ENCODE measurements at regions not wholly inside any gene's neighbourhood (a gene's known extent, or its start where the extent isn't known, plus 50 kb on each side); places are given as distances from the start of the nearest gene placed in this dataset.

DNA sequence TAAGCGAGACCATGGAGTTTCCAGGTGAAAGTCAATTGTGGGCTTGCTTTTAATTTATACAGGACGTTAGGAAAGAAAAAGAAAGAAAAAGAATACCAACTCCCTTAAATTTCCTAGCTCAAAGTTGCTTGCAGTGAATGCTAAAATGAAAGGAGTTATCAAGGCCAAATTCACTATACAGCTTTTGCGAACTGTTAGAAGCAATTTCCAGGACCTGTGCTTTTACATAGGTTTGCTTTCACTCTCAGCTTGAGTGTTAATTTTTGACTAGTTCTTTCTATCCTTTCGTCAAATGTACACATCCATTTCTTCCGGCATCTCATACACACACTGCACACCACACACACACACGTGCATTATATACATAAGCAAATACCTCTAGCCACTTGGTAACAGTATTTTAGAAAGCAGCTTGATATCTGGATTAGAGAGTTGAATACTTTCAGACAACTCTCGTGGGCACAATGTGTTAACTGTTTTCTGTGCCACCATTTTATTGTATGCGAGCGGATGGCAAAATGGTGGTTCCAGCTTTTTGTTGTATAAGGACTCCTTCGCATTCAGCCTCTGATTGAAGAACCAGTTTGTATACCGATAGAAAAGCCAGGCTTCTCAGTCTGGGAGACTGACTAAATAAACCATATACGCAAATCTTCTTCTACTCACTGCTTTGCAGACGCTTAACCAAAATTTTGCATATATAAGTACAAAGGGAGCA lies 381.8 kb downstream of the MTX2 start:
- intact Hi-C loops (cut with micrococcal nuclease; ENCODE audit: unreplicated experiment), result loop anchor here (5.0 to 10.0 kb wide), 2 partner anchors 161 to 494 kb away; no protein-coding TSS in a partner anchor
- Histone ChIP-seq H2AFZ (ENCODE audit: low read length) (peak overlapping the region; percentile 48; the same call in 1 of the 2 replicates), H3K4me3 (ENCODE audit: low read depth, low read length, poor library complexity, severe bottlenecking) (no peak overlapping the region), H3K4me1 (ENCODE audit: insufficient read depth, low read length, poor library complexity, severe bottlenecking) (peaks cover 10% of the 10 kb centered on the region), H3K4me2 (ENCODE audit: low read length) (no peak overlapping the region), H3K36me3 (ENCODE audit: insufficient read depth, low read length) (no peaks in the 10 kb centered on the region), H3K9me3 (ENCODE audit: low read length) (no peaks in the 10 kb centered on the region), H3K9me2 (ENCODE audit: insufficient read depth, low read length) (no peaks in the 10 kb centered on the region), H4K20me1 (ENCODE audit: insufficient read depth, low read length) (no peaks in the 10 kb centered on the region), H3K79me2 (ENCODE audit: insufficient read depth, low read depth, low read length) (no peaks in the 10 kb centered on the region), H3K27ac (ENCODE audit: low read depth, low read length, poor library complexity, severe bottlenecking) (no peak overlapping the region)
- no peak for TF ChIP-seq EZH2phosphoT487 (IDR thresholded peaks at IDR 0.05; ENCODE audit: borderline replicate concordance, low read depth, low read length)
- TF ChIP-seq, protein P1, sequence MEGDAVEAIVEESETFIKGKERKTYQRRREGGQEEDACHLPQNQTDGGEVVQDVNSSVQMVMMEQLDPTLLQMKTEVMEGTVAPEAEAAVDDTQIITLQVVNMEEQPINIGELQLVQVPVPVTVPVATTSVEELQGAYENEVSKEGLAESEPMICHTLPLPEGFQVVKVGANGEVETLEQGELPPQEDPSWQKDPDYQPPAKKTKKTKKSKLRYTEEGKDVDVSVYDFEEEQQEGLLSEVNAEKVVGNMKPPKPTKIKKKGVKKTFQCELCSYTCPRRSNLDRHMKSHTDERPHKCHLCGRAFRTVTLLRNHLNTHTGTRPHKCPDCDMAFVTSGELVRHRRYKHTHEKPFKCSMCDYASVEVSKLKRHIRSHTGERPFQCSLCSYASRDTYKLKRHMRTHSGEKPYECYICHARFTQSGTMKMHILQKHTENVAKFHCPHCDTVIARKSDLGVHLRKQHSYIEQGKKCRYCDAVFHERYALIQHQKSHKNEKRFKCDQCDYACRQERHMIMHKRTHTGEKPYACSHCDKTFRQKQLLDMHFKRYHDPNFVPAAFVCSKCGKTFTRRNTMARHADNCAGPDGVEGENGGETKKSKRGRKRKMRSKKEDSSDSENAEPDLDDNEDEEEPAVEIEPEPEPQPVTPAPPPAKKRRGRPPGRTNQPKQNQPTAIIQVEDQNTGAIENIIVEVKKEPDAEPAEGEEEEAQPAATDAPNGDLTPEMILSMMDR (conservative IDR thresholded peaks at IDR 0.05; ENCODE audit: low read length), result no peak
- DNase-seq (ENCODE audit: low spot score), result no peak
- CTCF ChIA-PET (ENCODE audit: unreplicated experiment), result interaction anchor here (0.6 kb wide), 1 partner anchor 523 kb away, joined by 4 read pairs; no protein-coding TSS in a partner anchor
- POLR2A ChIA-PET, result interaction anchor here (0.6 to 1.3 kb wide), 5 partner anchors 11 to 163 kb away, joined by 3 to 5 read pairs (median 3); no protein-coding TSS in a partner anchor
- no TSS peak for BruUV-seq (replicated peaks)

- no peak overlapping the region for H3K4me3 ChIP-seq (ENCODE audit: low read depth, low read length, poor library complexity, severe bottlenecking)
- BruUV-seq (replicated peaks), result no TSS peak
- CTCF ChIA-PET (ENCODE audit: unreplicated experiment), result interaction anchor here (0.7 to 1.0 kb wide), 2 partner anchors 12 to 31 kb away, joined by 3 to 5 read pairs; no protein-coding TSS in a partner anchor
- no peaks in the 10 kb centered on the region for H3K9me2 ChIP-seq (ENCODE audit: insufficient read depth, low read length)
- peak; percentile 79 for DNase-seq (ENCODE audit: low spot score)
- intact Hi-C loops (cut with micrococcal nuclease; ENCODE audit: unreplicated experiment), result loop anchor here (1.0 to 10.0 kb wide), 5 partner anchors 160 to 525 kb away; no protein-coding TSS in a partner anchor
- H3K36me3 ChIP-seq (ENCODE audit: insufficient read depth, low read length), result no peaks in the 10 kb centered on the region
- POLR2A ChIA-PET, result interaction anchor here (0.9 to 1.3 kb wide), 2 partner anchors 35 to 862 kb away, joined by 3 to 5 read pairs; no protein-coding TSS in a partner anchor
- no peak overlapping the region for H3K4me2 ChIP-seq (ENCODE audit: low read length)
- H3K79me2 ChIP-seq (ENCODE audit: insufficient read depth, low read depth, low read length), result no peaks in the 10 kb centered on the region
- H4K20me1 ChIP-seq (ENCODE audit: insufficient read depth, low read length), result no peaks in the 10 kb centered on the region
- TF ChIP-seq, protein P1 (conservative IDR thresholded peaks at IDR 0.05; ENCODE audit: low read length), result peak; percentile 94
- no peak for TF ChIP-seq EZH2phosphoT487 (IDR thresholded peaks at IDR 0.05; ENCODE audit: borderline replicate concordance, low read depth, low read length)
- peaks cover 10% of the 10 kb centered on the region for H3K4me1 ChIP-seq (ENCODE audit: insufficient read depth, low read length, poor library complexity, severe bottlenecking)
- H2AFZ ChIP-seq (ENCODE audit: low read length), result peak overlapping the region; percentile 87; the same call in 1 of the 2 replicates
- no peak overlapping the region for H3K27ac ChIP-seq (ENCODE audit: low read depth, low read length, poor library complexity, severe bottlenecking)
- H3K9me3 ChIP-seq (ENCODE audit: low read length), result no peaks in the 10 kb centered on the region
Observed at GRCh38 chr2:176652300-176653182, 383.3 kb downstream of the MTX2 start.
